ENCODE measurements at regions not wholly inside any gene's neighbourhood (a gene's known extent, or its start where the extent isn't known, plus 50 kb on each side); places are given as distances from the start of the nearest gene placed in this dataset.

GRCh38 chr17:55668312-55668920, 54.2 kb downstream of the TMEM100 start:
- DNase-seq, result no peak

GRCh38 chr17:55666806-55667205, 55.9 kb downstream of the TMEM100 start:
- DNase-seq, result no peak

GRCh38 chr17:55664287-55664686, 58.4 kb downstream of the TMEM100 start:
- DNase-seq, result peak in 1 of 2 donors; percentile 46

- DNase-seq, result no peak
Measured at GRCh38 chr17:55663400-55663799, 59.3 kb downstream of the TMEM100 start.

GRCh38 chr17:55661963-55662834, 60.5 kb downstream of the TMEM100 start:
- no peak for DNase-seq

GRCh38 chr17:55661256-55661758, 61.4 kb downstream of the TMEM100 start:
- no peak for DNase-seq

GRCh38 chr17:55660178-55660886, 62.3 kb downstream of the TMEM100 start:
- DNase-seq, result no peak

- no peak for DNase-seq
Measured at GRCh38 chr17:55659661-55660060, 63.0 kb downstream of the TMEM100 start.

- DNase-seq, result no peak
Measured at GRCh38 chr17:55655777-55656176, 66.9 kb downstream of the TMEM100 start.

- no peak for DNase-seq
Measured at GRCh38 chr17:55654821-55655220, 67.8 kb downstream of the TMEM100 start.

- DNase-seq, result no peak
Measured at GRCh38 chr17:55654022-55654421, 68.6 kb downstream of the TMEM100 start.

GRCh38 chr17:55652825-55653224, 69.8 kb downstream of the TMEM100 start:
- no peak for DNase-seq

- DNase-seq, result no peak
Measured at GRCh38 chr17:55652114-55652823, 70.4 kb downstream of the TMEM100 start.

- no peak for DNase-seq
Measured at GRCh38 chr17:55649957-55650597, 72.6 kb downstream of the TMEM100 start.

GRCh38 chr17:55648086-55648485, 74.6 kb downstream of the TMEM100 start:
- DNase-seq, result no peak

GRCh38 chr17:55645361-55645760, 77.3 kb downstream of the TMEM100 start:
- DNase-seq, result no peak

GRCh38 chr17:55644346-55644745, 78.3 kb downstream of the TMEM100 start:
- DNase-seq, result no peak

- no peak for DNase-seq
Measured at GRCh38 chr17:55642741-55643140, 79.9 kb downstream of the TMEM100 start.

GRCh38 chr17:55641676-55642081, 81.0 kb downstream of the TMEM100 start:
- peak; percentile 20 to 27 for DNase-seq

GRCh38 chr17:55639096-55639495, 83.6 kb downstream of the TMEM100 start:
- DNase-seq, result no peak

GRCh38 chr17:55635253-55635914, 87.3 kb downstream of the TMEM100 start:
- DNase-seq, result no peak

- no peak for DNase-seq
Measured at GRCh38 chr17:55634702-55635101, 88.0 kb downstream of the TMEM100 start.

Measured in CD4-positive, alpha-beta T cell treated with Interferon alpha-2 for 1 hour (primary cell).